Uterus (tissue), 2 donors: ENCODE measurements at regions not wholly inside any gene's neighbourhood (a gene's known extent, or its start where the extent isn't known, plus 50 kb on each side); places are given as distances from the start of the nearest gene placed in this dataset.

ENCODE experiments used
- POLR2A ChIP-seq, 2 donors: fragments of 450-650 bp; IDR thresholded peaks; one replicate each; pipeline ENCODE4 v1.6.1; 2016; ENCODE audit warnings: antibody characterized with exemption in 2 of 2, mild to moderate bottlenecking in 1 of 2, moderate library complexity in 1 of 2
- TF ChIP-seq, protein P1 (sequence below), 4 experiments: fragments of 200-600 bp in 2 of 4; fragments of 450-650 bp in 2 of 4; sonication (generic) in 2 of 4; IDR thresholded peaks; one replicate each; pipeline ENCODE4 v1.5.1; 2016 to 2019; ENCODE audit warnings: antibody characterized with exemption in 4 of 4, mild to moderate bottlenecking in 2 of 4, moderate library complexity in 1 of 4

DNA sequence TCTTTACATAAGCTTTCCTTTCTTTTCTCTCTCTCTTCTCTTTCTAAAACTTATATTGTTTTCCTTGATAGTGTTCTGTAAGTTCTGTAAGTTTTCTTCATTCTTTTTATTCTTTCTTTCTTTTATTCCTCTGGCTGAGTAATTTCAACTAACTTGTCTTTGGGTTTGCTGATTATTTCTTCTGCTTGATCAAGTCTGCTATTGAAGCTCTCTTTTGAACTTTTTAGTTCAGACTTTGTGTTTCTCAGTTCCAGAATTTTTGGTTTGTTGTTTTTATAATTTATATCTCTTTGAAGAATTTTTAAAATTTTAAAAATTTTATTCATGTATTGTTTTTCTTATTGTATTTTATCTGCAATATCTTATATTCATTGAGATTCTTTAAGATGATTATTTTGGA, 795.8 kb upstream of the SALL3 start:
- TF ChIP-seq, protein P1, sequence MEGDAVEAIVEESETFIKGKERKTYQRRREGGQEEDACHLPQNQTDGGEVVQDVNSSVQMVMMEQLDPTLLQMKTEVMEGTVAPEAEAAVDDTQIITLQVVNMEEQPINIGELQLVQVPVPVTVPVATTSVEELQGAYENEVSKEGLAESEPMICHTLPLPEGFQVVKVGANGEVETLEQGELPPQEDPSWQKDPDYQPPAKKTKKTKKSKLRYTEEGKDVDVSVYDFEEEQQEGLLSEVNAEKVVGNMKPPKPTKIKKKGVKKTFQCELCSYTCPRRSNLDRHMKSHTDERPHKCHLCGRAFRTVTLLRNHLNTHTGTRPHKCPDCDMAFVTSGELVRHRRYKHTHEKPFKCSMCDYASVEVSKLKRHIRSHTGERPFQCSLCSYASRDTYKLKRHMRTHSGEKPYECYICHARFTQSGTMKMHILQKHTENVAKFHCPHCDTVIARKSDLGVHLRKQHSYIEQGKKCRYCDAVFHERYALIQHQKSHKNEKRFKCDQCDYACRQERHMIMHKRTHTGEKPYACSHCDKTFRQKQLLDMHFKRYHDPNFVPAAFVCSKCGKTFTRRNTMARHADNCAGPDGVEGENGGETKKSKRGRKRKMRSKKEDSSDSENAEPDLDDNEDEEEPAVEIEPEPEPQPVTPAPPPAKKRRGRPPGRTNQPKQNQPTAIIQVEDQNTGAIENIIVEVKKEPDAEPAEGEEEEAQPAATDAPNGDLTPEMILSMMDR (IDR thresholded peaks at IDR 0.05) = no peak
- no peak for TF ChIP-seq POLR2A (IDR thresholded peaks at IDR 0.05)
